Testis (tissue), 2 donors: ENCODE measurements at regions not wholly inside any gene's neighbourhood (a gene's known extent, or its start where the extent isn't known, plus 50 kb on each side); places are given as distances from the start of the nearest gene placed in this dataset.

ENCODE experiments used
- CTCF ChIP-seq, 3 experiments: fragments of 450-650 bp in 2 of 3; fragments of 200-600 bp in 1 of 3; sonication (generic) in 1 of 3; IDR thresholded peaks; one replicate each; pipeline ENCODE4 v1.5.1; 2016 to 2019; ENCODE audit warnings: antibody characterized with exemption in 3 of 3, mild to moderate bottlenecking in 2 of 3, moderate library complexity in 1 of 3
- POLR2A ChIP-seq: fragments of 450-650 bp; IDR thresholded peaks from one replicate; pipeline ENCODE4 v1.6.1; 2017; ENCODE audit warnings: antibody characterized with exemption, mild to moderate bottlenecking, moderate library complexity

DNA sequence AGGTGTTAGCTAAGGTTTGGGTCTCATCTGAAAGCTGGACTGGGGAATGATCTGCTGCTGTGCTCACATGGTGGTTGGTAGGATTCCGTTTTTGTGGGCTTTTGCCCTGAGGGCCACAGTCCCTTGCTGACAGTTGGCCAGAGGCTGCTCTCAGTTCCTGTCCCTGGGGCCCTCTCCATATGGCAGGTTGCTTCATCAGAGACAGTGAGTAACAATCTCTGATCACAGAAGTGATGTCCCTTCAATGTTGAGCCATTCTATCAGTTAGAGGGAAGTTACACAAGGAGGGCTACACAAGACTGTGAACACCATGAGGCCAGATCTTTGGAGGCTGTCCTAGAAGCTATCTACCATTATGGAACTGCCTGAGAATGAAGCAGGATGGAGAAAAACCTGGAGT, 137.2 kb downstream of the AACS start:
- TF ChIP-seq CTCF (IDR thresholded peaks at IDR 0.05) (no peak), POLR2A (no peak)
